ENCODE measurements at regions not wholly inside any gene's neighbourhood (a gene's known extent, or its start where the extent isn't known, plus 50 kb on each side); places are given as distances from the start of the nearest gene placed in this dataset.
"Not testable (repeated sequence)": the region's sequence is repeated elsewhere in the genome, so short reads cannot be mapped to it uniquely, and the experiment has no call there.

DNA sequence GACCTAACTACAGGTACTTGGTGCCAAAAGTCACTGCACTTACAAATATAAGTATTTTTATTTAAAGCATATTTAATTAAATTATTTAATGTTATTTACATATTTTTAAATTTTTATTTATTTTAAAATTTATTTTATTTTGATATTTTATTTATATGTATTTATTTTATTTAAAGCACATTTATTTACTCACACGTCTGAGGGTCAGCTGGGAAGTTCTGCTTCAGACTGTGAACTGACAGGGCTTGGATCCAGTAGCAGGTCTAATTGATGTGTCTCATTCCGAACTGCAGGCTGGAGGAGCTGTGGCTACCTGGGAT is 392.5 kb downstream of the GBA3 start:
- Mint-ChIP-seq H3K27ac (ENCODE audit: low read depth, unreplicated experiment) (no peak overlapping the region), H3K36me3 (ENCODE audit: insufficient read depth, unreplicated experiment) (no peaks in the 10 kb centered on the region), H3K4me1 (ENCODE audit: insufficient read depth, unreplicated experiment) (peaks cover 5% of the 10 kb centered on the region), H3K4me3 (ENCODE audit: unreplicated experiment) (no peak overlapping the region), H3K27me3 (ENCODE audit: insufficient read depth, unreplicated experiment) (no peaks in the 10 kb centered on the region), H3K9me3 (ENCODE audit: unreplicated experiment) (peaks cover 14% of the 10 kb centered on the region)
- CTCF ChIA-PET, result no interaction called here
- POLR2A ChIA-PET, result no interaction called here
- intact Hi-C loops (cut with micrococcal nuclease), result loop anchor here (10.0 kb wide), 1 partner anchor 60 kb away; no protein-coding TSS in a partner anchor
- no TSS peak for BruUV-seq (replicated peaks)
- DNase-seq (ENCODE audit: unreplicated experiment), result no peak
- TF ChIP-seq, protein P1, sequence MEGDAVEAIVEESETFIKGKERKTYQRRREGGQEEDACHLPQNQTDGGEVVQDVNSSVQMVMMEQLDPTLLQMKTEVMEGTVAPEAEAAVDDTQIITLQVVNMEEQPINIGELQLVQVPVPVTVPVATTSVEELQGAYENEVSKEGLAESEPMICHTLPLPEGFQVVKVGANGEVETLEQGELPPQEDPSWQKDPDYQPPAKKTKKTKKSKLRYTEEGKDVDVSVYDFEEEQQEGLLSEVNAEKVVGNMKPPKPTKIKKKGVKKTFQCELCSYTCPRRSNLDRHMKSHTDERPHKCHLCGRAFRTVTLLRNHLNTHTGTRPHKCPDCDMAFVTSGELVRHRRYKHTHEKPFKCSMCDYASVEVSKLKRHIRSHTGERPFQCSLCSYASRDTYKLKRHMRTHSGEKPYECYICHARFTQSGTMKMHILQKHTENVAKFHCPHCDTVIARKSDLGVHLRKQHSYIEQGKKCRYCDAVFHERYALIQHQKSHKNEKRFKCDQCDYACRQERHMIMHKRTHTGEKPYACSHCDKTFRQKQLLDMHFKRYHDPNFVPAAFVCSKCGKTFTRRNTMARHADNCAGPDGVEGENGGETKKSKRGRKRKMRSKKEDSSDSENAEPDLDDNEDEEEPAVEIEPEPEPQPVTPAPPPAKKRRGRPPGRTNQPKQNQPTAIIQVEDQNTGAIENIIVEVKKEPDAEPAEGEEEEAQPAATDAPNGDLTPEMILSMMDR (IDR thresholded peaks at IDR 0.05; ENCODE audit: unreplicated experiment), result no peak

- CTCF ChIA-PET, result no interaction called here
- intact Hi-C loops (cut with micrococcal nuclease), result loop anchor here (10.0 kb wide), 1 partner anchor 60 kb away; no protein-coding TSS in a partner anchor
- BruUV-seq (replicated peaks), result no TSS peak
These were observed 392.0 kb downstream of the GBA3 start for GRCh38 chr4:23084559-23085248.

DNA sequence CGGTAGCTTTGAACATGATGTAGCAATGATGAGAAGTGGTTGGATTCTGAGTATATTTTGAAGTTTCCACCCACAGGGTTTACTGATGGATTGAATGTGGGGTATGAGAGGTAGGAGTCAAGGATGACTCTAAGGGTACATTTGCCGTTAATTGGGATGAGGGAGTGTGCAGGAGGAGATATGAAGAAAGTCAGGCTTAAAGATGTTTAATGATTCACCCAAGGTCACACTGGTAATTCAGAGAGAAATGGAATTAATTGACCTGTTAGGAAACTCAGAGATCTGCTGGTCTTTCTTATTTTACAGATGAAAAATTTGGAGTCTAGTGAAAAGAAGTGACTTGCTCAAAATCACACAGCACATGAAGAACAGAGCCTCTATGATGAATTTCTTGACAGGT is 390.7 kb downstream of the GBA3 start:
- TF ChIP-seq, protein P1 (IDR thresholded peaks at IDR 0.05; ENCODE audit: unreplicated experiment), result no peak
- Mint-ChIP-seq H3K4me1 (ENCODE audit: insufficient read depth, unreplicated experiment) (peaks cover 5% of the 10 kb centered on the region), H3K4me3 (ENCODE audit: unreplicated experiment) (no peak overlapping the region), H3K9me3 (ENCODE audit: unreplicated experiment) (peaks cover 14% of the 10 kb centered on the region), H3K27me3 (ENCODE audit: insufficient read depth, unreplicated experiment) (no peaks in the 10 kb centered on the region), H3K27ac (ENCODE audit: low read depth, unreplicated experiment) (no peak overlapping the region), H3K36me3 (ENCODE audit: insufficient read depth, unreplicated experiment) (no peaks in the 10 kb centered on the region)
- POLR2A ChIA-PET, result no interaction called here
- BruUV-seq (replicated peaks), result no TSS peak
- intact Hi-C loops (cut with micrococcal nuclease), result loop anchor here (10.0 kb wide), 1 partner anchor 59 kb away; no protein-coding TSS in a partner anchor
- DNase-seq (ENCODE audit: unreplicated experiment), result no peak
- CTCF ChIA-PET, result interaction anchor here (0.5 to 0.7 kb wide), 3 partner anchors 31 to 1659 kb away, joined by 3 read pairs; no protein-coding TSS in a partner anchor

More at GRCh38 chr4:23084559-23085248, 392.0 kb downstream of the GBA3 start:
- POLR2A ChIA-PET, result no interaction called here
- peak; percentile 11 for DNase-seq (ENCODE audit: unreplicated experiment)
- TF ChIP-seq, protein P1 (IDR thresholded peaks at IDR 0.05; ENCODE audit: unreplicated experiment), result no peak
- H3K27ac Mint-ChIP-seq (ENCODE audit: low read depth, unreplicated experiment), result no peak overlapping the region
- peaks cover 14% of the 10 kb centered on the region for H3K9me3 Mint-ChIP-seq (ENCODE audit: unreplicated experiment)
- H3K27me3 Mint-ChIP-seq (ENCODE audit: insufficient read depth, unreplicated experiment), result no peaks in the 10 kb centered on the region
- peaks cover 5% of the 10 kb centered on the region for H3K4me1 Mint-ChIP-seq (ENCODE audit: insufficient read depth, unreplicated experiment)
- H3K4me3 Mint-ChIP-seq (ENCODE audit: unreplicated experiment), result no peak overlapping the region
- H3K36me3 Mint-ChIP-seq (ENCODE audit: insufficient read depth, unreplicated experiment), result no peaks in the 10 kb centered on the region

- H3K36me3 Mint-ChIP-seq (ENCODE audit: insufficient read depth, unreplicated experiment); H3K4me3 Mint-ChIP-seq (ENCODE audit: unreplicated experiment); H3K27me3 Mint-ChIP-seq (ENCODE audit: insufficient read depth, unreplicated experiment); DNase-seq (ENCODE audit: unreplicated experiment); H3K4me1 Mint-ChIP-seq (ENCODE audit: insufficient read depth, unreplicated experiment); BruUV-seq (replicated peaks); POLR2A ChIA-PET; H3K27ac Mint-ChIP-seq (ENCODE audit: low read depth, unreplicated experiment): not testable (repeated sequence)
- peaks cover 14% of the 10 kb centered on the region for H3K9me3 Mint-ChIP-seq (ENCODE audit: unreplicated experiment)
- intact Hi-C loops (cut with micrococcal nuclease), result loop anchor here (10.0 kb wide), 1 partner anchor 55 kb away; no protein-coding TSS in a partner anchor
- CTCF ChIA-PET, result interaction anchor here (0.6 kb wide), 1 partner anchor 76 kb away, joined by 3 read pairs; no protein-coding TSS in a partner anchor
These were observed 387.4 kb downstream of the GBA3 start for GRCh38 chr4:23080171-23080570.
